GM12801 (cell line): ENCODE measurements at regions not wholly inside any gene's neighbourhood (a gene's known extent, or its start where the extent isn't known, plus 50 kb on each side); places are given as distances from the start of the nearest gene placed in this dataset.

ENCODE experiments used
- CTCF ChIP-seq: IDR thresholded peaks from one replicate; pipeline ENCODE4 v1.5.1; 2011; ENCODE audit warnings: control low read depth; ENCODE audit not compliant: insufficient read length; ENCODE audit errors: extremely low read depth

GRCh38 chr3:157920822-157921700 lies 185.2 kb downstream of the SHOX2 start:
- TF ChIP-seq CTCF = no peak

- no peak for TF ChIP-seq CTCF
Measured at GRCh38 chr3:157919319-157919887, 186.8 kb downstream of the SHOX2 start.

GRCh38 chr3:157918402-157918801 lies 187.8 kb downstream of the SHOX2 start:
- TF ChIP-seq CTCF = no peak

- TF ChIP-seq CTCF = no peak
Measured at GRCh38 chr3:157916672-157917071, 189.5 kb downstream of the SHOX2 start.

- TF ChIP-seq CTCF = no peak
Measured at GRCh38 chr3:157914882-157915281, 191.3 kb downstream of the SHOX2 start.

GRCh38 chr3:157913741-157914150 lies 192.5 kb downstream of the SHOX2 start:
- no peak for TF ChIP-seq CTCF

GRCh38 chr3:157912514-157913451 lies 193.4 kb downstream of the SHOX2 start:
- no peak for TF ChIP-seq CTCF
